IMR-90 (cell line): ENCODE measurements at regions not wholly inside any gene's neighbourhood (a gene's known extent, or its start where the extent isn't known, plus 50 kb on each side); places are given as distances from the start of the nearest gene placed in this dataset.

Experiments used
- ATAC-seq: fragments of 200-7000 bp; cut with Tn5 transposase; 2 replicates; pipeline ENCODE4 v1.9.1; 2020; ENCODE audit warnings: low read depth, mild to moderate bottlenecking, moderate library complexity
- BruUV-seq: library from RNA; stranded (reverse); fragments of 400-500 nt; replicated peaks from 2 replicates; lab custom pipeline; 2021; lab: Mats Ljungman, UMichigan
- CTCF ChIA-PET: fragments of 300-600 bp; formaldehyde crosslinking; extraction: SDS; loops from one replicate; lab custom pipeline; 2021; ENCODE audit warnings: antibody characterized with exemption; lab: Yijun Ruan, JAX
- POLR2A ChIA-PET: fragments of 300-600 bp; sonication (Branson Sonifier 250); formaldehyde crosslinking; loops from one replicate; lab custom pipeline; 2022; ENCODE audit warnings: antibody characterized with exemption; ENCODE audit not compliant: unreplicated experiment; lab: Charles Lee
- DNase-seq: peaks from one replicate; pipeline ENCODE4 v3.0.0; 2013
- H2AFZ ChIP-seq: replicated peaks from 2 replicates; pipeline ENCODE3; 2013; ENCODE audit warnings: low read length, mild to moderate bottlenecking; ENCODE audit not compliant: poor library complexity
- H2AK5ac ChIP-seq: 2 replicates; pipeline ENCODE4 v1.6.1; 2013; ENCODE audit warnings: low read depth, low read length, inconsistent platforms
- H2AK9ac ChIP-seq: replicated peaks from 2 replicates; pipeline ENCODE3; 2013; ENCODE audit warnings: mild to moderate bottlenecking, low read depth, low read length, moderate library complexity; ENCODE audit not compliant: poor library complexity
- H2BK120ac ChIP-seq: 2 replicates; pipeline ENCODE4 v1.6.1; 2013; ENCODE audit warnings: low read depth, low read length, inconsistent platforms
- H2BK15ac ChIP-seq: 3 replicates; pipeline ENCODE4 v1.6.1; 2013; ENCODE audit warnings: low read depth, low read length, inconsistent platforms
- H2BK20ac ChIP-seq: 2 replicates; pipeline ENCODE4 v1.6.1; 2013; ENCODE audit warnings: low read depth, mild to moderate bottlenecking, inconsistent platforms, low read length, moderate library complexity
- H2BK5ac ChIP-seq: 2 replicates; pipeline ENCODE4 v1.6.1; 2013; ENCODE audit warnings: mild to moderate bottlenecking, low read depth, low read length, inconsistent platforms; ENCODE audit not compliant: poor library complexity, severe bottlenecking
- H3K14ac ChIP-seq: replicated peaks from 2 replicates; pipeline ENCODE4 v1.6.1; 2013; ENCODE audit warnings: low read depth, low read length, inconsistent platforms
- H3K18ac ChIP-seq: 2 replicates; pipeline ENCODE4 v1.6.1; 2013; ENCODE audit warnings: low read depth, low read length, control low read depth
- H3K23ac ChIP-seq: 2 replicates; pipeline ENCODE4 v1.6.1; 2013; ENCODE audit warnings: low read depth, low read length, inconsistent platforms
- H3K27ac ChIP-seq: 2 replicates; pipeline ENCODE4 v1.5.1; 2013; ENCODE audit warnings: mild to moderate bottlenecking, control low read depth, low read length; ENCODE audit not compliant: insufficient read depth
- H3K27me3 ChIP-seq: 2 replicates; pipeline ENCODE4 v1.6.1; 2013; ENCODE audit warnings: low read length; ENCODE audit not compliant: control insufficient read depth, insufficient read depth
- H3K36me3 ChIP-seq: 2 replicates; pipeline ENCODE4 v1.6.1; 2013; ENCODE audit warnings: low read length, mixed read lengths; ENCODE audit not compliant: control insufficient read depth, insufficient read depth
- H3K4ac ChIP-seq: 2 replicates; pipeline ENCODE4 v1.6.1; 2013; ENCODE audit warnings: low read depth, low read length, inconsistent platforms
- H3K4me1 ChIP-seq: 2 replicates; pipeline ENCODE4 v1.6.1; 2013; ENCODE audit warnings: low read length, mixed read lengths; ENCODE audit not compliant: control insufficient read depth, insufficient read depth
- H3K4me2 ChIP-seq: 2 replicates; pipeline ENCODE4 v1.6.1; 2013; ENCODE audit warnings: low read depth, mild to moderate bottlenecking, control low read depth, low read length, moderate library complexity
- H3K4me3 ChIP-seq: 2 replicates; pipeline ENCODE4 v1.5.1; 2013; ENCODE audit warnings: low read depth, mild to moderate bottlenecking, control low read depth, low read length, moderate library complexity; ENCODE audit not compliant: insufficient read depth
- H3K56ac ChIP-seq: 2 replicates; pipeline ENCODE4 v1.6.1; 2013; ENCODE audit warnings: low read length, inconsistent platforms; ENCODE audit not compliant: insufficient read depth; ENCODE audit errors: extremely low read depth
- H3K79me1 ChIP-seq, 2 experiments: 2 replicates each; pipeline ENCODE4 v1.6.1; 2013; ENCODE audit warnings: low read length in 2 of 2, inconsistent platforms in 1 of 2, low read depth in 1 of 2
- H3K9ac ChIP-seq: 2 replicates; pipeline ENCODE4 v1.6.1; 2013; ENCODE audit warnings: low read depth, low read length, control low read depth
- H3K9me1 ChIP-seq: 2 replicates; pipeline ENCODE4 v1.6.1; 2013; ENCODE audit warnings: low read length, inconsistent platforms; ENCODE audit not compliant: insufficient read depth
- H3K9me3 ChIP-seq: 2 replicates; pipeline ENCODE4 v1.6.1; 2013; ENCODE audit warnings: low read length; ENCODE audit not compliant: control insufficient read depth, insufficient read depth
- H4K20me1 ChIP-seq: 2 replicates; pipeline ENCODE4 v1.6.1; 2013; ENCODE audit warnings: low read length, inconsistent platforms; ENCODE audit not compliant: insufficient read depth
- H4K5ac ChIP-seq: 2 replicates; pipeline ENCODE4 v1.6.1; 2013; ENCODE audit warnings: mild to moderate bottlenecking, low read depth, low read length, control low read depth
- H4K8ac ChIP-seq, 2 experiments: 2 replicates each; pipeline ENCODE4 v1.6.1; 2013; ENCODE audit warnings: low read depth in 2 of 2, low read length in 2 of 2, control low read depth in 1 of 2, inconsistent platforms in 1 of 2
- H4K91ac ChIP-seq: 2 replicates; pipeline ENCODE4 v1.6.1; 2013; ENCODE audit warnings: low read depth, low read length, inconsistent platforms; ENCODE audit not compliant: insufficient read depth
- BHLHE40 ChIP-seq: fragments of 150-350 bp; IDR thresholded peaks from 2 replicates; pipeline ENCODE4 v1.6.1; 2016; ENCODE audit warnings: mild to moderate bottlenecking, low read depth, low read length
- CEBPB ChIP-seq: IDR thresholded peaks from 2 replicates; pipeline ENCODE4 v1.6.1; 2012; ENCODE audit warnings: low read depth, low read length, improper control_type of control experiment
- CHD1 ChIP-seq: IDR thresholded peaks from 2 replicates; pipeline ENCODE4 v1.6.1; 2012; ENCODE audit warnings: low read depth, low read length, improper control_type of control experiment
- FOS ChIP-seq: fragments of 150-350 bp; IDR thresholded peaks from 2 replicates; pipeline ENCODE4 v1.6.1; 2016; ENCODE audit warnings: low read depth, low read length
- MAFK ChIP-seq: IDR thresholded peaks from 2 replicates; pipeline ENCODE4 v1.6.1; 2012; ENCODE audit warnings: low read depth, low read length, improper control_type of control experiment
- MAZ ChIP-seq: IDR thresholded peaks from 2 replicates; pipeline ENCODE4 v1.6.1; 2012; ENCODE audit warnings: low read depth, mild to moderate bottlenecking, low read length, improper control_type of control experiment, moderate library complexity, borderline replicate concordance
- MXI1 ChIP-seq: IDR thresholded peaks from 2 replicates; pipeline ENCODE4 v1.6.1; 2012; ENCODE audit warnings: low read depth, mild to moderate bottlenecking, low read length, moderate library complexity, borderline replicate concordance
- NFE2L2 ChIP-seq: fragments of 150-350 bp; IDR thresholded peaks from 2 replicates; pipeline ENCODE4 v1.6.1; 2016; ENCODE audit warnings: low read depth, mild to moderate bottlenecking, low read length
- POLR2A ChIP-seq: IDR thresholded peaks from 2 replicates; pipeline ENCODE4 v1.6.1; 2012; ENCODE audit warnings: mild to moderate bottlenecking, low read depth, low read length
- RAD21 ChIP-seq: IDR thresholded peaks from 2 replicates; pipeline ENCODE4 v1.6.1; 2012; ENCODE audit warnings: low read length, improper control_type of control experiment
- RCOR1 ChIP-seq: IDR thresholded peaks from 2 replicates; pipeline ENCODE4 v1.6.1; 2012; ENCODE audit warnings: mild to moderate bottlenecking, low read length, improper control_type of control experiment; ENCODE audit not compliant: insufficient replicate concordance
- RFX5 ChIP-seq: IDR thresholded peaks from 2 replicates; pipeline ENCODE4 v1.8.0; 2012; ENCODE audit warnings: low read depth, mild to moderate bottlenecking, low read length, moderate library complexity
- SMC3 ChIP-seq: fragments of 150-350 bp; IDR thresholded peaks from 2 replicates; pipeline ENCODE4 v1.6.1; 2016; ENCODE audit warnings: low read depth, mild to moderate bottlenecking, antibody characterized with exemption, low read length, moderate library complexity
- WGBS, 2 experiments: methylation state at CpG; one replicate each; pipeline versions ENCODE4 v1.1.5 to v1.1.7; 2013; ENCODE audit warnings: missing lambda C conversion rate in 2 of 2; ENCODE audit not compliant: insufficient read length in 1 of 2; ENCODE audit errors: extremely low coverage in 2 of 2; 5-methylcytosine and 5-hydroxymethylcytosine counted together
- dilution Hi-C: fragments of 300-500 bp; cut with HindIII; formaldehyde crosslinking; loops from one replicate; pipeline ENCODE4 v1.14.3; 2018; ENCODE audit warnings: low sequenced_read_pairs; ENCODE audit not compliant: unreplicated experiment
- in situ Hi-C: fragments of 300-500 bp; cut with MboI; formaldehyde crosslinking; loops from 3 replicates; pipeline ENCODE4 v1.14.3; 2019; ENCODE audit warnings: low sequenced_read_pairs, inconsistent platforms, mixed read lengths
- intact Hi-C: fragments of 100-400 bp; cut with micrococcal nuclease; formaldehyde crosslinking; loops from 2 replicates; pipeline ENCODE4 v1.10.0; 2022
- TF ChIP-seq, protein P1 (sequence below): fragments of 150-350 bp; IDR thresholded peaks from 2 replicates; pipeline ENCODE4 v1.6.1; 2016; ENCODE audit warnings: low read depth, mild to moderate bottlenecking, low read length, moderate library complexity, borderline replicate concordance
- TF ChIP-seq, protein P2 (sequence below): fragments of 150-350 bp; IDR thresholded peaks from 2 replicates; pipeline ENCODE4 v1.6.1; 2017; ENCODE audit warnings: mild to moderate bottlenecking, antibody characterized with exemption, low read length, low read depth
- TF ChIP-seq, protein P3 (sequence below): conservative IDR thresholded peaks from 2 replicates; pipeline ENCODE4 v1.5.1; 2012; ENCODE audit warnings: mild to moderate bottlenecking, low read depth, low read length, improper control_type of control experiment

DNA sequence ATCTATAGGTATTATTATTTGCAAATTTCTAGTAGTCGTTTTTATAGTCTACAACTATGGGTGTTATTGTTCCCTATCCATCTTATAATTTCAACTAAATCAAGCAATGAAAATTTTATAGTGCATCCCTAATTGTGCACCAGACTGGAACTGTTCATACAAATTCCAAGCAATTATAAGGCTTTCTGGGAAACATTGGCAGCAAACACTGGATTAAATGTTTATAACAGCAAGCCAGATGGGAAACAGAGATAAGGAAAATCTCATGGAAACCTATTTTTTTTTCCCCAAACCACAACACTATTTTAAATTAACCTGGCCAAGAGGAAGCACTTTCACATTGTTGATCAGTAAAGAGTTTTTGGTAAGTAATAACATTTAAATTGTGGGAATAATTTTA is 524.3 kb downstream of the RASEF start:
- H3K9me1 ChIP-seq, result no peaks in the 10 kb centered on the region
- H3K79me1 ChIP-seq, result no peaks in the 10 kb centered on the region
- H3K9ac ChIP-seq, result no peak overlapping the region
- H3K18ac ChIP-seq, result no peak overlapping the region
- no peaks in the 10 kb centered on the region for H3K4me1 ChIP-seq
- POLR2A ChIA-PET, result no interaction called here
- intact Hi-C loops (no loop called here), in situ Hi-C loops (no loop called here), dilution Hi-C loops (no loop called here)
- no peaks in the 10 kb centered on the region for H3K27me3 ChIP-seq
- no peak overlapping the region for H3K14ac ChIP-seq
- no peak overlapping the region for H4K5ac ChIP-seq
- H4K8ac ChIP-seq, result no peak overlapping the region
- CTCF ChIA-PET, result no interaction called here
- H3K9me3 ChIP-seq, result no peaks in the 10 kb centered on the region
- no peaks in the 10 kb centered on the region for H4K20me1 ChIP-seq
- no peak overlapping the region for H2AK5ac ChIP-seq
- H4K91ac ChIP-seq, result no peak overlapping the region
- H2AFZ ChIP-seq, result no peak overlapping the region
- no peak overlapping the region for H2BK15ac ChIP-seq
- no peak overlapping the region for H3K4ac ChIP-seq
- no peak overlapping the region for H3K56ac ChIP-seq
- H2BK20ac ChIP-seq, result no peak overlapping the region
- no peaks in the 10 kb centered on the region for H3K36me3 ChIP-seq
- no peak overlapping the region for H3K27ac ChIP-seq
- H3K23ac ChIP-seq, result no peak overlapping the region
- ATAC-seq (no peak), DNase-seq (no peak)
- no peak overlapping the region for H2BK120ac ChIP-seq
- WGBS, 2 experiments, result no CpG with 5 or more reads among the region's 1 CpG
- no peak overlapping the region for H2AK9ac ChIP-seq
- H3K4me2 ChIP-seq, result no peak overlapping the region
- no peak overlapping the region for H2BK5ac ChIP-seq
- BruUV-seq, result no TSS peak
- TF ChIP-seq RFX5, result no peak
- TF ChIP-seq, protein P1, sequence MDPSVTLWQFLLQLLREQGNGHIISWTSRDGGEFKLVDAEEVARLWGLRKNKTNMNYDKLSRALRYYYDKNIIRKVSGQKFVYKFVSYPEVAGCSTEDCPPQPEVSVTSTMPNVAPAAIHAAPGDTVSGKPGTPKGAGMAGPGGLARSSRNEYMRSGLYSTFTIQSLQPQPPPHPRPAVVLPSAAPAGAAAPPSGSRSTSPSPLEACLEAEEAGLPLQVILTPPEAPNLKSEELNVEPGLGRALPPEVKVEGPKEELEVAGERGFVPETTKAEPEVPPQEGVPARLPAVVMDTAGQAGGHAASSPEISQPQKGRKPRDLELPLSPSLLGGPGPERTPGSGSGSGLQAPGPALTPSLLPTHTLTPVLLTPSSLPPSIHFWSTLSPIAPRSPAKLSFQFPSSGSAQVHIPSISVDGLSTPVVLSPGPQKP, result no peak
- no peak for TF ChIP-seq CEBPB
- TF ChIP-seq POLR2A, result no peak
- no peak for TF ChIP-seq MXI1
- no peak for TF ChIP-seq BHLHE40
- TF ChIP-seq MAFK, result no peak
- no peak for TF ChIP-seq RCOR1
- no peak for TF ChIP-seq FOS
- TF ChIP-seq, protein P2, sequence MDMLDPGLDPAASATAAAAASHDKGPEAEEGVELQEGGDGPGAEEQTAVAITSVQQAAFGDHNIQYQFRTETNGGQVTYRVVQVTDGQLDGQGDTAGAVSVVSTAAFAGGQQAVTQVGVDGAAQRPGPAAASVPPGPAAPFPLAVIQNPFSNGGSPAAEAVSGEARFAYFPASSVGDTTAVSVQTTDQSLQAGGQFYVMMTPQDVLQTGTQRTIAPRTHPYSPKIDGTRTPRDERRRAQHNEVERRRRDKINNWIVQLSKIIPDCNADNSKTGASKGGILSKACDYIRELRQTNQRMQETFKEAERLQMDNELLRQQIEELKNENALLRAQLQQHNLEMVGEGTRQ, result no peak
- TF ChIP-seq CHD1, result no peak
- TF ChIP-seq SMC3, result no peak
- TF ChIP-seq MAZ, result no peak
- no peak for TF ChIP-seq NFE2L2
- TF ChIP-seq, protein P3, sequence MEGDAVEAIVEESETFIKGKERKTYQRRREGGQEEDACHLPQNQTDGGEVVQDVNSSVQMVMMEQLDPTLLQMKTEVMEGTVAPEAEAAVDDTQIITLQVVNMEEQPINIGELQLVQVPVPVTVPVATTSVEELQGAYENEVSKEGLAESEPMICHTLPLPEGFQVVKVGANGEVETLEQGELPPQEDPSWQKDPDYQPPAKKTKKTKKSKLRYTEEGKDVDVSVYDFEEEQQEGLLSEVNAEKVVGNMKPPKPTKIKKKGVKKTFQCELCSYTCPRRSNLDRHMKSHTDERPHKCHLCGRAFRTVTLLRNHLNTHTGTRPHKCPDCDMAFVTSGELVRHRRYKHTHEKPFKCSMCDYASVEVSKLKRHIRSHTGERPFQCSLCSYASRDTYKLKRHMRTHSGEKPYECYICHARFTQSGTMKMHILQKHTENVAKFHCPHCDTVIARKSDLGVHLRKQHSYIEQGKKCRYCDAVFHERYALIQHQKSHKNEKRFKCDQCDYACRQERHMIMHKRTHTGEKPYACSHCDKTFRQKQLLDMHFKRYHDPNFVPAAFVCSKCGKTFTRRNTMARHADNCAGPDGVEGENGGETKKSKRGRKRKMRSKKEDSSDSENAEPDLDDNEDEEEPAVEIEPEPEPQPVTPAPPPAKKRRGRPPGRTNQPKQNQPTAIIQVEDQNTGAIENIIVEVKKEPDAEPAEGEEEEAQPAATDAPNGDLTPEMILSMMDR, result no peak
- no peak for TF ChIP-seq RAD21
- no peak overlapping the region for H3K4me3 ChIP-seq
